SK-N-SH (cell line): ENCODE measurements at regions not wholly inside any gene's neighbourhood (a gene's known extent, or its start where the extent isn't known, plus 50 kb on each side); places are given as distances from the start of the nearest gene placed in this dataset.

Experiments
- CTCF ChIA-PET: fragments of 300-600, 350-600 bp; formaldehyde crosslinking; extraction: SDS; loops from one replicate; lab custom pipeline; 2021; lab: Yijun Ruan, JAX
- POLR2A ChIA-PET: fragments of 350-600 bp; sonication (Branson Sonifier 250); formaldehyde crosslinking; extraction: SDS; loops from one replicate; lab custom pipeline; 2020; ENCODE audit warnings: antibody characterized with exemption, inconsistent platforms; lab: Yijun Ruan, JAX
- DNase-seq: peaks from one replicate; pipeline ENCODE4 v3.0.0; 2012
- H2AFZ ChIP-seq: fragments of 200-600 bp; sonication (generic); 2 replicates; pipeline ENCODE4 v1.8.1; 2016; ENCODE audit warnings: antibody characterized with exemption, mild to moderate bottlenecking, low read depth
- H3F3A ChIP-seq: fragments of 200-600 bp; sonication (generic); replicated peaks from 2 replicates; pipeline ENCODE3; 2016; ENCODE audit warnings: antibody characterized with exemption, mild to moderate bottlenecking; ENCODE audit not compliant: insufficient read depth
- H3K27ac ChIP-seq, 2 experiments: fragments of 200-500 bp in 1 of 2; fragments of 200-600 bp in 1 of 2; sonication (Bioruptor generic) in 1 of 2; sonication (generic), shearing (Covaris generic) in 1 of 2; 2 replicates each; pipeline versions ENCODE4 v1.5.1 to v1.6.1; 2014 to 2016; ENCODE audit warnings: low read depth in 2 of 2, inconsistent platforms in 1 of 2, low read length in 1 of 2, mild to moderate bottlenecking in 1 of 2, mixed read lengths in 1 of 2
- H3K27me3 ChIP-seq: fragments of 200-600 bp; sonication (generic), shearing (Covaris generic); 2 replicates; pipeline ENCODE4 v1.6.1; 2016; ENCODE audit warnings: mixed run types; ENCODE audit not compliant: insufficient read depth
- H3K36me3 ChIP-seq, 2 experiments: fragments of 200-500 bp in 1 of 2; fragments of 200-600 bp in 1 of 2; sonication (Bioruptor generic) in 1 of 2; sonication (generic) in 1 of 2; replicated peaks in 1 of 2; 2 replicates each; pipeline versions ENCODE3 to v1.5.1; 2014 to 2016; ENCODE audit warnings: low read length in 1 of 2, mild to moderate bottlenecking in 1 of 2; ENCODE audit not compliant: insufficient read depth in 2 of 2, control insufficient read depth in 1 of 2
- H3K4me1 ChIP-seq, 2 experiments: fragments of 200-500 bp in 1 of 2; fragments of 200-600 bp in 1 of 2; sonication (Bioruptor generic) in 1 of 2; sonication (generic), shearing (Covaris generic) in 1 of 2; 2 replicates each; pipeline versions ENCODE4 v1.5.1 to v1.6.1; 2014 to 2016; ENCODE audit warnings: low read depth in 1 of 2, low read length in 1 of 2, mixed run types in 1 of 2; ENCODE audit not compliant: insufficient read depth in 2 of 2, control insufficient read depth in 1 of 2
- H3K4me2 ChIP-seq: fragments of 200-600 bp; sonication (generic), shearing (Covaris generic); 2 replicates; pipeline ENCODE4 v1.6.1; 2017; ENCODE audit warnings: mixed run types
- H3K4me3 ChIP-seq, 2 experiments: fragments of 200-500 bp in 1 of 2; fragments of 200-600 bp in 1 of 2; sonication (Bioruptor generic) in 1 of 2; sonication (generic), shearing (Covaris generic) in 1 of 2; 2 replicates each; pipeline versions ENCODE4 v1.5.1 to v1.8.1; 2014 to 2016; ENCODE audit warnings: low read depth in 2 of 2, inconsistent platforms in 1 of 2, low read length in 1 of 2, mild to moderate bottlenecking in 1 of 2, mixed read lengths in 1 of 2, moderate library complexity in 1 of 2
- H3K79me2 ChIP-seq: fragments of 200-600 bp; sonication (generic); 2 replicates; pipeline ENCODE4 v1.8.1; 2017; ENCODE audit warnings: mild to moderate bottlenecking; ENCODE audit not compliant: insufficient read depth
- H3K9ac ChIP-seq: fragments of 200-600 bp; sonication (generic); 2 replicates; pipeline ENCODE4 v1.6.1; 2017; ENCODE audit warnings: mixed run types
- H3K9me2 ChIP-seq: fragments of 200-600 bp; sonication (generic); 2 replicates; pipeline ENCODE4 v1.6.1; 2017; ENCODE audit warnings: mixed run types
- H3K9me3 ChIP-seq: fragments of 200-600 bp; sonication (generic); 2 replicates; pipeline ENCODE4 v1.6.1; 2017; ENCODE audit warnings: mixed run types, mild to moderate bottlenecking, moderate library complexity
- H4K20me1 ChIP-seq: fragments of 200-600 bp; sonication (generic); 2 replicates; pipeline ENCODE4 v1.6.1; 2017; ENCODE audit warnings: mild to moderate bottlenecking, mixed run types; ENCODE audit not compliant: insufficient read depth
- CHD2 ChIP-seq: fragments of 150-350 bp; IDR thresholded peaks from 2 replicates; pipeline ENCODE4 v1.6.1; 2018; ENCODE audit warnings: low read length; ENCODE audit not compliant: partially characterized antibody
- ELF1 ChIP-seq: IDR thresholded peaks from 2 replicates; pipeline ENCODE4 v1.4.0; 2012
- EP300 ChIP-seq, 2 experiments: IDR thresholded peaks; 2 replicates each; pipeline versions ENCODE4 v1.4.0 to v1.6.1; 2012; ENCODE audit warnings: borderline replicate concordance in 1 of 2, low read depth in 1 of 2, low read length in 1 of 2
- EZH2phosphoT487 ChIP-seq: fragments of 200-600 bp; sonication (generic); IDR thresholded peaks from 2 replicates; pipeline ENCODE4 v1.6.1; 2017; ENCODE audit warnings: low read depth, mixed run types, mild to moderate bottlenecking, antibody characterized with exemption, moderate library complexity, borderline replicate concordance
- FOXM1 ChIP-seq: IDR thresholded peaks from 2 replicates; pipeline ENCODE4 v1.4.0; 2012; ENCODE audit warnings: low read depth, mild to moderate bottlenecking
- GABPA ChIP-seq: IDR thresholded peaks from 2 replicates; pipeline ENCODE4 v1.4.0; 2012; ENCODE audit warnings: low read depth, mild to moderate bottlenecking
- GATA2 ChIP-seq: sonication (generic); formaldehyde crosslinking; IDR thresholded peaks from 2 replicates; pipeline ENCODE4 v1.5.0; 2020; ENCODE audit warnings: mild to moderate bottlenecking, missing genetic modification reagents
- IRF3 ChIP-seq: fragments of 150-350 bp; IDR thresholded peaks from 2 replicates; pipeline ENCODE4 v1.6.1; 2016; ENCODE audit warnings: mild to moderate bottlenecking, low read depth, low read length
- JUND ChIP-seq: IDR thresholded peaks from 2 replicates; pipeline ENCODE4 v1.4.0; 2012
- MEF2A ChIP-seq: IDR thresholded peaks from 2 replicates; pipeline ENCODE4 v1.4.0; 2012; ENCODE audit warnings: low read depth, borderline replicate concordance
- MXI1 ChIP-seq: IDR thresholded peaks from 2 replicates; pipeline ENCODE4 v1.6.1; 2012; ENCODE audit warnings: mild to moderate bottlenecking, low read depth, low read length, improper control_type of control experiment
- NFIC ChIP-seq: IDR thresholded peaks from 2 replicates; pipeline ENCODE4 v1.4.0; 2012; ENCODE audit warnings: borderline replicate concordance
- PBX3 ChIP-seq: IDR thresholded peaks from 2 replicates; pipeline ENCODE4; 2012
- POLR2AphosphoS5 ChIP-seq: IDR thresholded peaks from 2 replicates; pipeline ENCODE4 v1.6.1; 2012; ENCODE audit warnings: low read depth, low read length
- REST ChIP-seq: IDR thresholded peaks from 2 replicates; pipeline ENCODE4 v1.6.1; 2012; ENCODE audit warnings: mild to moderate bottlenecking, low read depth, low read length, moderate library complexity
- RFX5 ChIP-seq: IDR thresholded peaks from 2 replicates; pipeline ENCODE4 v1.6.1; 2012; ENCODE audit warnings: mild to moderate bottlenecking, improper control_type of control experiment, low read length
- RXRA ChIP-seq: IDR thresholded peaks from 2 replicates; pipeline ENCODE4 v1.4.0; 2012; ENCODE audit warnings: low read depth, mild to moderate bottlenecking, borderline replicate concordance
- SMC3 ChIP-seq: IDR thresholded peaks from 2 replicates; pipeline ENCODE4 v1.6.1; 2012; ENCODE audit warnings: low read depth, low read length, improper control_type of control experiment
- TCF12 ChIP-seq: IDR thresholded peaks from 2 replicates; pipeline ENCODE4 v1.4.0; 2012
- YY1 ChIP-seq: IDR thresholded peaks from 2 replicates; pipeline ENCODE4 v1.4.0; 2012; ENCODE audit warnings: low read depth, mild to moderate bottlenecking
- WGBS: methylation state at CpG from one replicate; pipeline ENCODE4 v1.1.6; 2017; ENCODE audit warnings: low lambda C conversion rate; 5-methylcytosine and 5-hydroxymethylcytosine counted together

GRCh38 chr20:34179637-34180360 is 61.4 kb upstream of the ASIP start (continued):
- TF ChIP-seq REST (no peak), NFIC (no peak), CHD2 (no peak)
- TF ChIP-seq, all 33 proteins: peak for 0

GRCh38 chr20:34180460-34181120 is 60.6 kb upstream of the ASIP start:
- H2AFZ ChIP-seq, result no peak overlapping the region
- no peak for DNase-seq
- no peaks in the 10 kb centered on the region for H3K79me2 ChIP-seq
- H3F3A ChIP-seq, result no peaks in the 10 kb centered on the region
- no peaks in the 10 kb centered on the region for H3K9me2 ChIP-seq
- POLR2A ChIA-PET, result no interaction called here
- CTCF ChIA-PET, result interaction anchor here (0.6 to 3.2 kb wide), 2 partner anchors 10 to 81 kb away, joined by 3 to 10 read pairs; no protein-coding TSS in a partner anchor
- 92% methylated on average over 14 of the region's 14 CpGs for WGBS
- H3K27me3 ChIP-seq, result peaks cover 14% of the 10 kb centered on the region
- no peaks in the 10 kb centered on the region for H3K36me3 ChIP-seq
- no peak overlapping the region for H3K9ac ChIP-seq
- H3K4me3 ChIP-seq, result no peak overlapping the region
- H3K9me3 ChIP-seq, result no peaks in the 10 kb centered on the region
- H3K27ac ChIP-seq, result no peak overlapping the region
- H3K4me1 ChIP-seq, result no peaks in the 10 kb centered on the region
- no peaks in the 10 kb centered on the region for H4K20me1 ChIP-seq
- no peak overlapping the region for H3K4me2 ChIP-seq
- TF ChIP-seq PBX3, result no peak
- no peak for TF ChIP-seq JUND
- TF ChIP-seq MEF2A, result no peak
- no peak for TF ChIP-seq FOXM1
- TF ChIP-seq GABPA, result no peak
- TF ChIP-seq EP300 (IDR thresholded peaks at IDR 0.05; ENCODE audit: borderline replicate concordance in 1 of 2, low read depth in 1 of 2, low read length in 1 of 2), result no peak
- no peak for TF ChIP-seq MXI1
- TF ChIP-seq REST, result no peak
- TF ChIP-seq IRF3, result no peak
- no peak for TF ChIP-seq ELF1
- no peak for TF ChIP-seq TCF12
- TF ChIP-seq RFX5, result no peak
- no peak for TF ChIP-seq POLR2AphosphoS5
- TF ChIP-seq RXRA, result no peak
- TF ChIP-seq SMC3, result no peak
- no peak for TF ChIP-seq EZH2phosphoT487
- no peak for TF ChIP-seq YY1
- TF ChIP-seq GATA2, result no peak
